Neural cell (in vitro differentiated cells): ENCODE measurements at regions not wholly inside any gene's neighbourhood (a gene's known extent, or its start where the extent isn't known, plus 50 kb on each side); places are given as distances from the start of the nearest gene placed in this dataset.

ENCODE experiments used
- H2AFZ ChIP-seq: fragments of 200-600, 300-800 bp; sonication (generic), shearing (Covaris generic); 2 replicates; pipeline ENCODE4 v1.6.0; 2014; ENCODE audit warnings: low read depth, mild to moderate bottlenecking, antibody characterized with exemption, low read length, moderate library complexity
- H3F3A ChIP-seq: fragments of 200-600 bp; shearing (Covaris generic); 2 replicates; pipeline ENCODE4 v1.6.1; 2016; ENCODE audit warnings: mild to moderate bottlenecking, moderate library complexity, mixed read lengths, antibody characterized with exemption, low read length; ENCODE audit not compliant: insufficient read depth, poor library complexity, severe bottlenecking
- H3K27ac ChIP-seq: fragments of 200-600, 300-800 bp; sonication (generic), shearing (Covaris generic); 2 replicates; pipeline ENCODE4 v1.5.1; 2014; ENCODE audit warnings: mild to moderate bottlenecking, low read length, moderate library complexity
- H3K27me3 ChIP-seq: fragments of 300-800, 200-600 bp; sonication (generic), shearing (Covaris generic); 2 replicates; pipeline ENCODE4 v1.6.0; 2014; ENCODE audit warnings: mild to moderate bottlenecking, low read depth, low read length, moderate library complexity; ENCODE audit not compliant: insufficient read depth
- H3K36me3 ChIP-seq: fragments of 300-800, 200-600 bp; sonication (generic), shearing (Covaris generic); 2 replicates; pipeline ENCODE4 v1.5.1; 2014; ENCODE audit warnings: mild to moderate bottlenecking, antibody characterized with exemption, low read length, moderate library complexity; ENCODE audit not compliant: insufficient read depth
- H3K4me2 ChIP-seq: fragments of 300-800, 200-600 bp; sonication (generic), shearing (Covaris generic); 2 replicates; pipeline ENCODE4 v1.6.0; 2014; ENCODE audit warnings: mild to moderate bottlenecking, low read length
- H3K4me3 ChIP-seq: fragments of 300-800, 200-600 bp; sonication (generic), shearing (Covaris generic); 2 replicates; pipeline ENCODE4 v1.5.1; 2014; ENCODE audit warnings: mild to moderate bottlenecking, low read length, moderate library complexity
- H3K79me2 ChIP-seq: fragments of 200-600 bp; shearing (Covaris generic); replicated peaks from 2 replicates; pipeline ENCODE4 v1.6.0; 2014; ENCODE audit warnings: mild to moderate bottlenecking, low read length, moderate library complexity; ENCODE audit not compliant: insufficient read depth
- H3K9ac ChIP-seq: fragments of 300-800, 200-600 bp; sonication (generic), shearing (Covaris generic); 2 replicates; pipeline ENCODE4 v1.6.1; 2016; ENCODE audit warnings: mild to moderate bottlenecking, low read length, mixed read lengths
- H3K9me2 ChIP-seq: fragments of 200-600 bp; shearing (Covaris generic); 2 replicates; pipeline ENCODE4 v1.6.1; 2016; ENCODE audit warnings: mild to moderate bottlenecking, low read length, mixed read lengths; ENCODE audit not compliant: insufficient read depth
- H3K9me3 ChIP-seq: fragments of 200-600, 300-800 bp; sonication (generic), shearing (Covaris generic); 2 replicates; pipeline ENCODE4 v1.6.1; 2016; ENCODE audit warnings: mild to moderate bottlenecking, mixed run types, low read length, moderate library complexity, mixed read lengths
- H4K20me1 ChIP-seq: fragments of 200-600 bp; shearing (Covaris generic); 2 replicates; pipeline ENCODE4 v1.6.1; 2016; ENCODE audit warnings: mild to moderate bottlenecking, mixed run types; ENCODE audit not compliant: insufficient read depth
- EP300 ChIP-seq: fragments of 450-650 bp; conservative IDR thresholded peaks from 2 replicates; pipeline ENCODE4 v1.6.1; 2014; ENCODE audit warnings: antibody characterized with exemption, mild to moderate bottlenecking, moderate library complexity; ENCODE audit not compliant: poor library complexity, severe bottlenecking
- EZH2 ChIP-seq: fragments of 200-600, 300-800 bp; shearing (Covaris generic), sonication (generic); IDR thresholded peaks from 2 replicates; pipeline ENCODE4 v1.6.1; 2014; ENCODE audit warnings: antibody characterized with exemption, low read length, borderline replicate concordance, mild to moderate bottlenecking; ENCODE audit not compliant: insufficient read depth, poor library complexity, severe bottlenecking
- MXI1 ChIP-seq: fragments of 450-650 bp; conservative IDR thresholded peaks from 2 replicates; pipeline ENCODE4 v1.6.1; 2014; ENCODE audit warnings: antibody characterized with exemption, mild to moderate bottlenecking; ENCODE audit not compliant: poor library complexity, severe bottlenecking
- POLR2AphosphoS5 ChIP-seq: IDR thresholded peaks from 2 replicates; pipeline ENCODE4 v1.6.1; 2012
- RAD21 ChIP-seq: fragments of 450-650 bp; conservative IDR thresholded peaks from 2 replicates; pipeline ENCODE4 v1.6.1; 2014; ENCODE audit warnings: antibody characterized with exemption, mild to moderate bottlenecking, moderate library complexity
- SMC3 ChIP-seq: fragments of 450-650 bp; conservative IDR thresholded peaks from 2 replicates; pipeline ENCODE4 v1.6.1; 2014; ENCODE audit warnings: antibody characterized with exemption, mild to moderate bottlenecking, moderate library complexity; ENCODE audit not compliant: poor library complexity
- TAF1 ChIP-seq: IDR thresholded peaks from 2 replicates; pipeline ENCODE4 v1.6.1; 2012; ENCODE audit warnings: low read depth
- TF ChIP-seq, protein P1 (sequence below): fragments of 450-650 bp; IDR thresholded peaks from 2 replicates; pipeline ENCODE4 v1.5.1; 2014; ENCODE audit warnings: antibody characterized with exemption, mild to moderate bottlenecking, moderate library complexity; ENCODE audit not compliant: poor library complexity, severe bottlenecking
- TF ChIP-seq, protein P2 (sequence below): IDR thresholded peaks from 2 replicates; pipeline ENCODE4 v1.6.1; 2012; ENCODE audit warnings: borderline replicate concordance

DNA sequence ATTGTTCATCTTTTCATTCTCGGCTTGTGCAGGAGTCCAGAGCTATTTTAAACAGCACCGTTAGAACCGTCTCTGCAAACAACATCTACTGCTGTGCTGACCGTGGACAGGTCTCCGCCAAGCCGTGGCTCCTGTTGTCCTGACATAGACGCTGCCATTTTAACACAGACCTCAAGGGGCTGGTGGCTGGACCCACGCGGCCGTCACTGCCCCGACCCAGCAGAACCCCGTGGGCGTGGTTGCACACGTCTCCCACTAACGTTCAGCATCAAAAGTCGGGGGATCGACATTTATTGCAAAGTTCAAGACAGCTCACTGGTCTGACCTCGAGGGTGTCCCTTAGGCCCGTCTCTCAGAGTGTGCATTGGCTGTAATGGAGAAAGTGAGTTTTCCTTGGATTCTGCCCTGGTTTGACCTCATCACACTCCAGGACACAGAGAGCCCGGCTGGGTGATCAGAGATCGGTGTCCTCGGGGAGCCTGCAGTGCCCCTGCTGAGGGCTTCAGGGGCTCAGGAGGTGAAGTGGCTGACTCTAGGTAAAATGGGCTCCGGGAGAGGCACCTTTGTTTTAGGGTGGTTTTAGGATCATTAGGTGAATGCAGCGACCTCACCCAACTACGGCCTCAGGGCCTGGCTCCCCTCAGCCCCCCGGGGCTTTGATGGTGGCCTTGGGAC, 363.2 kb downstream of the THBS2 start:
- no peaks in the 10 kb centered on the region for H3K9me3 ChIP-seq
- H3K4me3 ChIP-seq: no peak overlapping the region
- no peaks in the 10 kb centered on the region for H3K79me2 ChIP-seq
- H3K27ac ChIP-seq: no peak overlapping the region
- H3K9ac ChIP-seq: no peak overlapping the region
- no peak overlapping the region for H2AFZ ChIP-seq
- no peak overlapping the region for H3K4me2 ChIP-seq
- no peaks in the 10 kb centered on the region for H3K36me3 ChIP-seq
- H3K9me2 ChIP-seq: no peaks in the 10 kb centered on the region
- H4K20me1 ChIP-seq: no peaks in the 10 kb centered on the region
- no peaks in the 10 kb centered on the region for H3K27me3 ChIP-seq
- no peaks in the 10 kb centered on the region for H3F3A ChIP-seq
- TF ChIP-seq EP300: no peak
- TF ChIP-seq MXI1: no peak
- TF ChIP-seq, protein P1, sequence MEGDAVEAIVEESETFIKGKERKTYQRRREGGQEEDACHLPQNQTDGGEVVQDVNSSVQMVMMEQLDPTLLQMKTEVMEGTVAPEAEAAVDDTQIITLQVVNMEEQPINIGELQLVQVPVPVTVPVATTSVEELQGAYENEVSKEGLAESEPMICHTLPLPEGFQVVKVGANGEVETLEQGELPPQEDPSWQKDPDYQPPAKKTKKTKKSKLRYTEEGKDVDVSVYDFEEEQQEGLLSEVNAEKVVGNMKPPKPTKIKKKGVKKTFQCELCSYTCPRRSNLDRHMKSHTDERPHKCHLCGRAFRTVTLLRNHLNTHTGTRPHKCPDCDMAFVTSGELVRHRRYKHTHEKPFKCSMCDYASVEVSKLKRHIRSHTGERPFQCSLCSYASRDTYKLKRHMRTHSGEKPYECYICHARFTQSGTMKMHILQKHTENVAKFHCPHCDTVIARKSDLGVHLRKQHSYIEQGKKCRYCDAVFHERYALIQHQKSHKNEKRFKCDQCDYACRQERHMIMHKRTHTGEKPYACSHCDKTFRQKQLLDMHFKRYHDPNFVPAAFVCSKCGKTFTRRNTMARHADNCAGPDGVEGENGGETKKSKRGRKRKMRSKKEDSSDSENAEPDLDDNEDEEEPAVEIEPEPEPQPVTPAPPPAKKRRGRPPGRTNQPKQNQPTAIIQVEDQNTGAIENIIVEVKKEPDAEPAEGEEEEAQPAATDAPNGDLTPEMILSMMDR: no peak
- TF ChIP-seq POLR2AphosphoS5: no peak
- TF ChIP-seq RAD21: no peak
- no peak for TF ChIP-seq TAF1
- no peak for TF ChIP-seq EZH2
- no peak for TF ChIP-seq SMC3
- TF ChIP-seq, protein P2, sequence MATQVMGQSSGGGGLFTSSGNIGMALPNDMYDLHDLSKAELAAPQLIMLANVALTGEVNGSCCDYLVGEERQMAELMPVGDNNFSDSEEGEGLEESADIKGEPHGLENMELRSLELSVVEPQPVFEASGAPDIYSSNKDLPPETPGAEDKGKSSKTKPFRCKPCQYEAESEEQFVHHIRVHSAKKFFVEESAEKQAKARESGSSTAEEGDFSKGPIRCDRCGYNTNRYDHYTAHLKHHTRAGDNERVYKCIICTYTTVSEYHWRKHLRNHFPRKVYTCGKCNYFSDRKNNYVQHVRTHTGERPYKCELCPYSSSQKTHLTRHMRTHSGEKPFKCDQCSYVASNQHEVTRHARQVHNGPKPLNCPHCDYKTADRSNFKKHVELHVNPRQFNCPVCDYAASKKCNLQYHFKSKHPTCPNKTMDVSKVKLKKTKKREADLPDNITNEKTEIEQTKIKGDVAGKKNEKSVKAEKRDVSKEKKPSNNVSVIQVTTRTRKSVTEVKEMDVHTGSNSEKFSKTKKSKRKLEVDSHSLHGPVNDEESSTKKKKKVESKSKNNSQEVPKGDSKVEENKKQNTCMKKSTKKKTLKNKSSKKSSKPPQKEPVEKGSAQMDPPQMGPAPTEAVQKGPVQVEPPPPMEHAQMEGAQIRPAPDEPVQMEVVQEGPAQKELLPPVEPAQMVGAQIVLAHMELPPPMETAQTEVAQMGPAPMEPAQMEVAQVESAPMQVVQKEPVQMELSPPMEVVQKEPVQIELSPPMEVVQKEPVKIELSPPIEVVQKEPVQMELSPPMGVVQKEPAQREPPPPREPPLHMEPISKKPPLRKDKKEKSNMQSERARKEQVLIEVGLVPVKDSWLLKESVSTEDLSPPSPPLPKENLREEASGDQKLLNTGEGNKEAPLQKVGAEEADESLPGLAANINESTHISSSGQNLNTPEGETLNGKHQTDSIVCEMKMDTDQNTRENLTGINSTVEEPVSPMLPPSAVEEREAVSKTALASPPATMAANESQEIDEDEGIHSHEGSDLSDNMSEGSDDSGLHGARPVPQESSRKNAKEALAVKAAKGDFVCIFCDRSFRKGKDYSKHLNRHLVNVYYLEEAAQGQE: no peak

DNA sequence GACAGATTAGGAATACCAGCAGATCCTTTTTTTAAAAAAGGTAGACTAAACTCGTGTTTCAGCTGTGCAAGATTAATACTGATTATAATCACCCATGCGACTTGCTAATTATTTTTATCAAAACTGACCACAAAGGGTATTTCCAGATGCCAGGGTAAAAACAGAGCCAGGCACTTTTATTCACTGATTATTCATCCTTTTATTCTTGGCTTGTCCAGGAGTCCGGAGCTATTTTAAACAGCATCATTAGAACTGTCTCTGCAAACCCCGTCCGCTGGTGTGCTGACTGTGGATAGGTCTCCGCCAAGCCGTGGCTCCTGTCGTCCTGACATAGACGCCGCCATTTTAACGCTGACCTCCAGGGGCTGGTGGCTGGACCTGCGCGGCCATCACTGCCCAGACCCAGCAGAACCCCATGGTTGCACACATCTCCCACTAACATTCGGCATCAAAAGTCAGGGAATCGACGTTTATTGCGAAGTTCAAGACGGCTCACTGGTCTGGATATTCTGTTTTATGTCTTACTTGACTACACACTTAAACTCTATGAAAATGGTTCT, 364.8 kb downstream of the THBS2 start:
- H3K4me3 ChIP-seq: no peak overlapping the region
- H3K4me2 ChIP-seq: no peak overlapping the region
- H4K20me1 ChIP-seq: no peaks in the 10 kb centered on the region
- H3K9ac ChIP-seq: no peak overlapping the region
- H3F3A ChIP-seq: no peaks in the 10 kb centered on the region
- no peak overlapping the region for H3K27ac ChIP-seq
- H3K27me3 ChIP-seq: no peaks in the 10 kb centered on the region
- no peaks in the 10 kb centered on the region for H3K79me2 ChIP-seq
- H3K36me3 ChIP-seq: no peaks in the 10 kb centered on the region
- no peak overlapping the region for H2AFZ ChIP-seq
- H3K9me3 ChIP-seq: no peaks in the 10 kb centered on the region
- TF ChIP-seq EP300: no peak
- no peak for TF ChIP-seq EZH2
- no peak for TF ChIP-seq RAD21
- TF ChIP-seq POLR2AphosphoS5: no peak
- TF ChIP-seq, protein P1: no peak
- TF ChIP-seq, protein P2: no peak
- no peak for TF ChIP-seq TAF1
- no peak for TF ChIP-seq MXI1
- no peaks in the 10 kb centered on the region for H3K9me2 ChIP-seq
